ENCODE measurements at regions not wholly inside any gene's neighbourhood (a gene's known extent, or its start where the extent isn't known, plus 50 kb on each side); places are given as distances from the start of the nearest gene placed in this dataset.

DNA sequence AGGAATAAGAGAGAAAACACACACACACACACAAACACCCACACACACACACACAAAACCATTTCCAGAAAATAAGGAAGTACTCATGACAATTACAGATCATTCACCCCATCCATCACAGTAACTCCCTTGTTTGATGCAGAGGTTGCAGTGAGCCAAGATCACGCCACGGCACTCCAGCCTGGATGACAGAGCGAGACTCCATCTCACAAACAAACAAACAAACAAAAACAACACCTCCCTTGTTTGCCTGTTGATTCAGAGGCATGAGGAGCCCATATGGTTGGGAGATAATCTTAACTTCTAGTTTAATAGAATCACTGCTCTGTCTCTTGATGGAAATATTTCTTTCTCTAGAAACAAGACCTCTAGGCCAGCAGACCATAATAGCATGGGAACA, 2043.5 kb upstream of the AGA start:
- CTCF ChIA-PET: no interaction called here
- intact Hi-C loops (cut with micrococcal nuclease): no loop called here
- no peak overlapping the region for H3K4me2 ChIP-seq (ENCODE audit: low read length)

More for the DNA sequence above, 2043.5 kb upstream of the AGA start:
- Histone ChIP-seq H2AFZ (ENCODE audit: low read depth, low read length, poor library complexity, severe bottlenecking) (no peak overlapping the region), H3K9me2 (ENCODE audit: insufficient read depth) (no peaks in the 10 kb centered on the region), H3K36me3 (ENCODE audit: control insufficient read depth in 1 of 2, insufficient read depth in 2 of 2, low read length in 2 of 2) (no peaks in the 10 kb centered on the region), H3K9me3 (ENCODE audit: control insufficient read depth in 1 of 2, insufficient read depth in 1 of 2, low read depth in 1 of 2, low read length in 2 of 2) (no peaks in the 10 kb centered on the region), H3K27ac (ENCODE audit: low read depth, low read length) (no peak overlapping the region), H4K20me1 (ENCODE audit: insufficient read depth) (no peaks in the 10 kb centered on the region), H3K79me2 (ENCODE audit: insufficient read depth, low read length) (no peaks in the 10 kb centered on the region), H3K4me3 (replicated peaks in 1 of 2; ENCODE audit: low read depth in 1 of 2, low read length in 2 of 2) (no peak overlapping the region), H3K9ac (ENCODE audit: low read length) (no peak overlapping the region), H3K27me3 (ENCODE audit: insufficient read depth, low read length) (no peaks in the 10 kb centered on the region), H3K4me1 (ENCODE audit: control insufficient read depth in 1 of 2, insufficient read depth in 2 of 2, low read length in 2 of 2) (no peaks in the 10 kb centered on the region)
- BruUV-seq (replicated peaks): no TSS peak
- ATAC-seq (no peak), DNase-seq (ENCODE audit: low read depth, low spot score) (no peak)
- TF ChIP-seq, protein P1, sequence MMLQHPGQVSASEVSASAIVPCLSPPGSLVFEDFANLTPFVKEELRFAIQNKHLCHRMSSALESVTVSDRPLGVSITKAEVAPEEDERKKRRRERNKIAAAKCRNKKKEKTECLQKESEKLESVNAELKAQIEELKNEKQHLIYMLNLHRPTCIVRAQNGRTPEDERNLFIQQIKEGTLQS (IDR thresholded peaks at IDR 0.05): no peak
- TF ChIP-seq SP1 (IDR thresholded peaks at IDR 0.05; ENCODE audit: low read depth): no peak
- TF ChIP-seq CBX3 (IDR thresholded peaks at IDR 0.05; ENCODE audit: low read depth): no peak
- no peak for TF ChIP-seq EZH2 (IDR thresholded peaks at IDR 0.05)
- TF ChIP-seq RAD21 (IDR thresholded peaks at IDR 0.05; ENCODE audit: low read depth): no peak
- TF ChIP-seq, protein P2, sequence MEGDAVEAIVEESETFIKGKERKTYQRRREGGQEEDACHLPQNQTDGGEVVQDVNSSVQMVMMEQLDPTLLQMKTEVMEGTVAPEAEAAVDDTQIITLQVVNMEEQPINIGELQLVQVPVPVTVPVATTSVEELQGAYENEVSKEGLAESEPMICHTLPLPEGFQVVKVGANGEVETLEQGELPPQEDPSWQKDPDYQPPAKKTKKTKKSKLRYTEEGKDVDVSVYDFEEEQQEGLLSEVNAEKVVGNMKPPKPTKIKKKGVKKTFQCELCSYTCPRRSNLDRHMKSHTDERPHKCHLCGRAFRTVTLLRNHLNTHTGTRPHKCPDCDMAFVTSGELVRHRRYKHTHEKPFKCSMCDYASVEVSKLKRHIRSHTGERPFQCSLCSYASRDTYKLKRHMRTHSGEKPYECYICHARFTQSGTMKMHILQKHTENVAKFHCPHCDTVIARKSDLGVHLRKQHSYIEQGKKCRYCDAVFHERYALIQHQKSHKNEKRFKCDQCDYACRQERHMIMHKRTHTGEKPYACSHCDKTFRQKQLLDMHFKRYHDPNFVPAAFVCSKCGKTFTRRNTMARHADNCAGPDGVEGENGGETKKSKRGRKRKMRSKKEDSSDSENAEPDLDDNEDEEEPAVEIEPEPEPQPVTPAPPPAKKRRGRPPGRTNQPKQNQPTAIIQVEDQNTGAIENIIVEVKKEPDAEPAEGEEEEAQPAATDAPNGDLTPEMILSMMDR (IDR thresholded peaks at IDR 0.05 in 2 of 3, conservative IDR thresholded peaks at IDR 0.05 in 1 of 3; ENCODE audit: borderline replicate concordance in 1 of 3, insufficient read depth in 1 of 3, low read depth in 2 of 3, low read length in 2 of 3): no peak
- TF ChIP-seq YY1 (IDR thresholded peaks at IDR 0.05; ENCODE audit: extremely low read depth, insufficient replicate concordance, low read depth, low read length): no peak
- no peak for TF ChIP-seq ZNF274 (IDR thresholded peaks at IDR 0.05; ENCODE audit: low read depth, low read length)
- TF ChIP-seq, protein P3, sequence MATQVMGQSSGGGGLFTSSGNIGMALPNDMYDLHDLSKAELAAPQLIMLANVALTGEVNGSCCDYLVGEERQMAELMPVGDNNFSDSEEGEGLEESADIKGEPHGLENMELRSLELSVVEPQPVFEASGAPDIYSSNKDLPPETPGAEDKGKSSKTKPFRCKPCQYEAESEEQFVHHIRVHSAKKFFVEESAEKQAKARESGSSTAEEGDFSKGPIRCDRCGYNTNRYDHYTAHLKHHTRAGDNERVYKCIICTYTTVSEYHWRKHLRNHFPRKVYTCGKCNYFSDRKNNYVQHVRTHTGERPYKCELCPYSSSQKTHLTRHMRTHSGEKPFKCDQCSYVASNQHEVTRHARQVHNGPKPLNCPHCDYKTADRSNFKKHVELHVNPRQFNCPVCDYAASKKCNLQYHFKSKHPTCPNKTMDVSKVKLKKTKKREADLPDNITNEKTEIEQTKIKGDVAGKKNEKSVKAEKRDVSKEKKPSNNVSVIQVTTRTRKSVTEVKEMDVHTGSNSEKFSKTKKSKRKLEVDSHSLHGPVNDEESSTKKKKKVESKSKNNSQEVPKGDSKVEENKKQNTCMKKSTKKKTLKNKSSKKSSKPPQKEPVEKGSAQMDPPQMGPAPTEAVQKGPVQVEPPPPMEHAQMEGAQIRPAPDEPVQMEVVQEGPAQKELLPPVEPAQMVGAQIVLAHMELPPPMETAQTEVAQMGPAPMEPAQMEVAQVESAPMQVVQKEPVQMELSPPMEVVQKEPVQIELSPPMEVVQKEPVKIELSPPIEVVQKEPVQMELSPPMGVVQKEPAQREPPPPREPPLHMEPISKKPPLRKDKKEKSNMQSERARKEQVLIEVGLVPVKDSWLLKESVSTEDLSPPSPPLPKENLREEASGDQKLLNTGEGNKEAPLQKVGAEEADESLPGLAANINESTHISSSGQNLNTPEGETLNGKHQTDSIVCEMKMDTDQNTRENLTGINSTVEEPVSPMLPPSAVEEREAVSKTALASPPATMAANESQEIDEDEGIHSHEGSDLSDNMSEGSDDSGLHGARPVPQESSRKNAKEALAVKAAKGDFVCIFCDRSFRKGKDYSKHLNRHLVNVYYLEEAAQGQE (IDR thresholded peaks at IDR 0.05; ENCODE audit: low read depth): no peak
- TF ChIP-seq ZFX (IDR thresholded peaks at IDR 0.05): no peak
- TF ChIP-seq CEBPB (IDR thresholded peaks at IDR 0.05; ENCODE audit: low read depth): no peak
- TF ChIP-seq, protein P4, sequence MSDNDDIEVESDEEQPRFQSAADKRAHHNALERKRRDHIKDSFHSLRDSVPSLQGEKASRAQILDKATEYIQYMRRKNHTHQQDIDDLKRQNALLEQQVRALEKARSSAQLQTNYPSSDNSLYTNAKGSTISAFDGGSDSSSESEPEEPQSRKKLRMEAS (IDR thresholded peaks at IDR 0.05): no peak
- ChIA-PET RAD21 (ENCODE audit: low non-redundant PET in 1 of 2, low total read pairs in 2 of 2, uncharacterized antibody in 2 of 2, unreplicated experiment in 2 of 2) (no interaction called here), POLR2A (no interaction called here)

Data from HCT116 (cell line).